ENCODE measurements at regions not wholly inside any gene's neighbourhood (a gene's known extent, or its start where the extent isn't known, plus 50 kb on each side); places are given as distances from the start of the nearest gene placed in this dataset.

DNA sequence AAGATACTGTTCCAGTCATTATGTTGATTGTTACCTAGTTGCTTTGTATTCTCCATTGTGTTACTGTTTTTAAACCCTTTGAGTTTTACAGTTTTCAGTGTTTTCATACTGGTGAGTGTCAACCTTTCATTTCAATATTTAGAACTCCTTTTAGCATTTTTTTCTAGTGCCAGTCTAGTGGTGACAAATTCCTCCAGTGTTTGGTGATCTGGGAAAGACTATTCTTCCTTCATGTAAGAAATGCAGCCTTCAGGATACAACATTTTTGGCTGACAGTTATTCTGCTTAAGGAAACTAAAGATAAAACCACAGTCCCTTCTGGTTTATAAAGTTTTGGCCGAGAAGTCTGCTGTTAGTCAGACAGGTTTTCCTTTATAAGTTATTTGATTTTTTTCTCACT, 143.8 kb downstream of the ETAA1 start:
- TF ChIP-seq, protein P1, sequence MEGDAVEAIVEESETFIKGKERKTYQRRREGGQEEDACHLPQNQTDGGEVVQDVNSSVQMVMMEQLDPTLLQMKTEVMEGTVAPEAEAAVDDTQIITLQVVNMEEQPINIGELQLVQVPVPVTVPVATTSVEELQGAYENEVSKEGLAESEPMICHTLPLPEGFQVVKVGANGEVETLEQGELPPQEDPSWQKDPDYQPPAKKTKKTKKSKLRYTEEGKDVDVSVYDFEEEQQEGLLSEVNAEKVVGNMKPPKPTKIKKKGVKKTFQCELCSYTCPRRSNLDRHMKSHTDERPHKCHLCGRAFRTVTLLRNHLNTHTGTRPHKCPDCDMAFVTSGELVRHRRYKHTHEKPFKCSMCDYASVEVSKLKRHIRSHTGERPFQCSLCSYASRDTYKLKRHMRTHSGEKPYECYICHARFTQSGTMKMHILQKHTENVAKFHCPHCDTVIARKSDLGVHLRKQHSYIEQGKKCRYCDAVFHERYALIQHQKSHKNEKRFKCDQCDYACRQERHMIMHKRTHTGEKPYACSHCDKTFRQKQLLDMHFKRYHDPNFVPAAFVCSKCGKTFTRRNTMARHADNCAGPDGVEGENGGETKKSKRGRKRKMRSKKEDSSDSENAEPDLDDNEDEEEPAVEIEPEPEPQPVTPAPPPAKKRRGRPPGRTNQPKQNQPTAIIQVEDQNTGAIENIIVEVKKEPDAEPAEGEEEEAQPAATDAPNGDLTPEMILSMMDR (IDR thresholded peaks at IDR 0.05; ENCODE audit: poor library complexity): no peak
- TF ChIP-seq EZH2 (IDR thresholded peaks at IDR 0.05; ENCODE audit: borderline replicate concordance): no peak
- no peak for TF ChIP-seq EZH2phosphoT487 (IDR thresholded peaks at IDR 0.05; ENCODE audit: low read depth, severe bottlenecking, unreplicated experiment)

Measured in hepatocyte (in vitro differentiated cells).